Muscle layer of colon (tissue), 2 donors: ENCODE measurements at regions not wholly inside any gene's neighbourhood (a gene's known extent, or its start where the extent isn't known, plus 50 kb on each side); places are given as distances from the start of the nearest gene placed in this dataset.
A peak's percentile ranks its signal among the peaks of the same experiment; 100 is the strongest.

ENCODE experiments used
- H3K27ac ChIP-seq: one replicate; pipeline ENCODE4 v1.7.0; 2013; ENCODE audit warnings: low read depth, mild to moderate bottlenecking, low read length, moderate library complexity
- H3K27me3 ChIP-seq, 2 donors: one replicate each; pipeline ENCODE4 v1.7.0; 2013; ENCODE audit warnings: low read length in 2 of 2, mild to moderate bottlenecking in 2 of 2; ENCODE audit not compliant: insufficient read depth in 2 of 2, control insufficient read depth in 1 of 2
- H3K36me3 ChIP-seq: one replicate; pipeline ENCODE4 v1.7.0; 2013; ENCODE audit warnings: mild to moderate bottlenecking, low read length; ENCODE audit not compliant: insufficient read depth
- H3K4me1 ChIP-seq: one replicate; pipeline ENCODE4 v1.7.0; 2013; ENCODE audit warnings: mild to moderate bottlenecking, low read length; ENCODE audit not compliant: insufficient read depth
- H3K4me3 ChIP-seq, 2 donors: one replicate each; pipeline ENCODE4 v1.7.0; 2013; ENCODE audit warnings: low read length in 2 of 2, low read depth in 1 of 2, mild to moderate bottlenecking in 1 of 2, moderate library complexity in 1 of 2
- H3K9ac ChIP-seq: one replicate; pipeline ENCODE4 v1.7.0; 2013; ENCODE audit warnings: low read length
- H3K9me3 ChIP-seq: one replicate; pipeline ENCODE4 v1.7.0; 2013; ENCODE audit warnings: mild to moderate bottlenecking, low read length
- donor health status: abdominal sarcoma.
- donor health status: Adenocarcinoma of cecum.

- no peak overlapping the region for H3K4me3 ChIP-seq
- H3K27ac ChIP-seq, result no peak overlapping the region
- no peak overlapping the region for H3K9ac ChIP-seq
- no peaks in the 10 kb centered on the region for H3K27me3 ChIP-seq
- no peaks in the 10 kb centered on the region for H3K4me1 ChIP-seq
- H3K36me3 ChIP-seq, result no peaks in the 10 kb centered on the region
- no peaks in the 10 kb centered on the region for H3K9me3 ChIP-seq
These were observed 264.0 kb upstream of the IL12A start for GRCh38 chr3:159724627-159725026.

- Histone ChIP-seq H3K4me1 (no peaks in the 10 kb centered on the region), H3K9me3 (no peaks in the 10 kb centered on the region), H3K27me3 (no peaks in the 10 kb centered on the region), H3K4me3 (no peak overlapping the region), H3K36me3 (no peaks in the 10 kb centered on the region), H3K9ac (no peak overlapping the region), H3K27ac (no peak overlapping the region)
These were observed 262.2 kb upstream of the IL12A start for GRCh38 chr3:159726231-159726964.

GRCh38 chr3:159727506-159727905, 261.1 kb upstream of the IL12A start:
- Histone ChIP-seq H3K4me3 (no peak overlapping the region), H3K4me1 (peaks cover 7% of the 10 kb centered on the region), H3K9ac (no peak overlapping the region), H3K36me3 (no peaks in the 10 kb centered on the region), H3K9me3 (no peaks in the 10 kb centered on the region), H3K27ac (no peak overlapping the region), H3K27me3 (no peaks in the 10 kb centered on the region)

GRCh38 chr3:159731254-159731653, 257.4 kb upstream of the IL12A start:
- Histone ChIP-seq H3K27ac (no peak overlapping the region), H3K4me3 (no peak overlapping the region), H3K9ac (no peak overlapping the region), H3K9me3 (no peaks in the 10 kb centered on the region), H3K27me3 (no peaks in the 10 kb centered on the region), H3K36me3 (no peaks in the 10 kb centered on the region), H3K4me1 (peaks cover 16% of the 10 kb centered on the region)

GRCh38 chr3:159732172-159733111, 256.2 kb upstream of the IL12A start:
- Histone ChIP-seq H3K36me3 (no peaks in the 10 kb centered on the region), H3K27ac (peak overlapping the region; percentile 66), H3K4me1 (peaks cover 16% of the 10 kb centered on the region), H3K4me3 (peak overlapping the region; percentile 57 to 58), H3K27me3 (no peaks in the 10 kb centered on the region), H3K9me3 (no peaks in the 10 kb centered on the region), H3K9ac (no peak overlapping the region)

GRCh38 chr3:159733194-159733860, 255.3 kb upstream of the IL12A start:
- Histone ChIP-seq H3K27me3 (no peaks in the 10 kb centered on the region), H3K9me3 (no peaks in the 10 kb centered on the region), H3K4me1 (peaks cover 16% of the 10 kb centered on the region), H3K36me3 (no peaks in the 10 kb centered on the region), H3K9ac (no peak overlapping the region), H3K4me3 (peak overlapping the region in 1 of 2 donors; percentile 57), H3K27ac (no peak overlapping the region)

- no peaks in the 10 kb centered on the region for H3K27me3 ChIP-seq
- no peaks in the 10 kb centered on the region for H3K9me3 ChIP-seq
- H3K27ac ChIP-seq, result no peak overlapping the region
- no peak overlapping the region for H3K4me3 ChIP-seq
- H3K9ac ChIP-seq, result no peak overlapping the region
- peaks cover 16% of the 10 kb centered on the region for H3K4me1 ChIP-seq
- no peaks in the 10 kb centered on the region for H3K36me3 ChIP-seq
These were observed 254.0 kb upstream of the IL12A start for GRCh38 chr3:159734681-159735080.

- no peaks in the 10 kb centered on the region for H3K4me1 ChIP-seq
These were observed 249.5 kb upstream of the IL12A start for GRCh38 chr3:159739166-159739565.

GRCh38 chr3:159739969-159740368, 248.7 kb upstream of the IL12A start:
- H3K4me1 ChIP-seq, result no peaks in the 10 kb centered on the region
- H3K9me3 ChIP-seq, result no peaks in the 10 kb centered on the region
- no peaks in the 10 kb centered on the region for H3K36me3 ChIP-seq
- H3K27ac ChIP-seq, result no peak overlapping the region
- H3K27me3 ChIP-seq, result no peaks in the 10 kb centered on the region
- H3K9ac ChIP-seq, result no peak overlapping the region
- H3K4me3 ChIP-seq, result no peak overlapping the region

More at GRCh38 chr3:159739166-159739565, 249.5 kb upstream of the IL12A start:
- no peaks in the 10 kb centered on the region for H3K9me3 ChIP-seq
- H3K27me3 ChIP-seq, result no peaks in the 10 kb centered on the region
- no peaks in the 10 kb centered on the region for H3K36me3 ChIP-seq
- no peak overlapping the region for H3K4me3 ChIP-seq
- no peak overlapping the region for H3K27ac ChIP-seq
- H3K9ac ChIP-seq, result no peak overlapping the region

GRCh38 chr3:159741281-159741680, 247.4 kb upstream of the IL12A start:
- no peaks in the 10 kb centered on the region for H3K9me3 ChIP-seq
- no peaks in the 10 kb centered on the region for H3K4me1 ChIP-seq
- no peak overlapping the region for H3K4me3 ChIP-seq
- no peak overlapping the region for H3K9ac ChIP-seq
- no peak overlapping the region for H3K27ac ChIP-seq
- no peaks in the 10 kb centered on the region for H3K27me3 ChIP-seq
- no peaks in the 10 kb centered on the region for H3K36me3 ChIP-seq

GRCh38 chr3:159748425-159748824, 240.2 kb upstream of the IL12A start:
- no peaks in the 10 kb centered on the region for H3K4me1 ChIP-seq
- no peaks in the 10 kb centered on the region for H3K36me3 ChIP-seq
- H3K27ac ChIP-seq, result no peak overlapping the region
- no peak overlapping the region for H3K4me3 ChIP-seq
- no peaks in the 10 kb centered on the region for H3K27me3 ChIP-seq
- H3K9ac ChIP-seq, result no peak overlapping the region
- H3K9me3 ChIP-seq, result no peaks in the 10 kb centered on the region
